ENCODE measurements at regions not wholly inside any gene's neighbourhood (a gene's known extent, or its start where the extent isn't known, plus 50 kb on each side); places are given as distances from the start of the nearest gene placed in this dataset.

DNA sequence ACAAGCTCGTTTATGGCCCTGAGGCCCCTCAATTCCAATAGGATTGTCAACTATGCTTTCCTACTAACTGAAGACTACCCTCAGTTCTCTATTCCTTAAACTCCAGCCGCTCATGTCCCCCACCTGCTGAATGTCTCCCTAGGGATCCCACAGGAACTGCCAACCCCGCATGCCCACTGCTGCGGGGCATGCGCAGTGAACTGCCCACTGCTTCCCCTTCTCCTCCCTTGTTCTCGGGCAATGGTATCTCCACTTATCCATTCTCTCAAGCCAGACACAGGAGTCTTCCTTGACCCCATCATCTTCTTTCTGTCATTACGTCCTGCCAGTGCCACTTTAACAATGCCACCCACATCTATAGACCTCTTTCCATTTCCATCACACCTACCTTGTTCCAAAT is 90.0 kb downstream of the FGF18 start:
- in situ Hi-C loops (cut with HindIII; ENCODE audit: low pct_unique_long_range_greater_than_20kb, low sequenced_read_pairs), result no loop called here
- DNase-seq (ENCODE audit: low read depth), result no peak

DNA sequence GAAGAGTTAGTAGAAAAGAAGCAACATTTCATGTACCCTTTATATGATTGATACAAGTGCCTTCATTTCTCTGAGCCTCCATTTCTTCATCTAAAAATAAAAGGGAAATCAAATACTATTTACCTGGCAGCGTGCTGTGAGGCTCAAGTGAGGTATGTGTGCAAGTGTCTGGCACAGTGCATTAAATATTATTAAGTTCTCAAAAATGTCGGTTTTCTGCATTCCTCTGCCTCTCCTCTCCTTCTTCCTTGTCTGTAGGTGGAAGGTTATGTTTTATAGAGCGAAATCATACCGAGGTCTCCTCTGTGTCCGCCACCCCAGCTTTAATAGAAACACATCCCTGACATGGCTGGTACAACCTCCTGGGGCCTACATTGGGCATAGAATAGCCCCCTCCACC is 93.0 kb downstream of the FGF18 start:
- in situ Hi-C loops (cut with HindIII; ENCODE audit: low pct_unique_long_range_greater_than_20kb, low sequenced_read_pairs), result no loop called here
- DNase-seq (ENCODE audit: low read depth), result no peak

DNA sequence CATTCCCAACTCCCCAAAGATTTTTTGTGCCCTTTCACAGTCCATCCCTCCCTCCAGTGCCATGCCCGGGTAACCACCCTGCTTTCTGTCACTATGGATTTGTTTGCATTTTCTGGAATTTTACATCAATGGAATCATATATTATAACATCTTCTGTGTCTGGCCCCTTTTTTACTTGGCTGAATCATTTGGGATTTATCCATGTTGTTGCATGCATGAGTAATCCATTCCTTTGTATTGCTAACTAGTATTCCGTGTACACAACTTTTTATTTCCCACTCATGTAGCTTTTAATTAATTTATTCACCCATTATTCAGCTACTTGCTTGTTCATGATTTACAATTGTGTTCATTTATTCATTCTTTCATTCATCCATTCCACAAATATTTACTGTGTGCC is 94.1 kb downstream of the FGF18 start:
- DNase-seq (ENCODE audit: low read depth), result no peak
- in situ Hi-C loops (cut with HindIII; ENCODE audit: low pct_unique_long_range_greater_than_20kb, low sequenced_read_pairs), result no loop called here

DNA sequence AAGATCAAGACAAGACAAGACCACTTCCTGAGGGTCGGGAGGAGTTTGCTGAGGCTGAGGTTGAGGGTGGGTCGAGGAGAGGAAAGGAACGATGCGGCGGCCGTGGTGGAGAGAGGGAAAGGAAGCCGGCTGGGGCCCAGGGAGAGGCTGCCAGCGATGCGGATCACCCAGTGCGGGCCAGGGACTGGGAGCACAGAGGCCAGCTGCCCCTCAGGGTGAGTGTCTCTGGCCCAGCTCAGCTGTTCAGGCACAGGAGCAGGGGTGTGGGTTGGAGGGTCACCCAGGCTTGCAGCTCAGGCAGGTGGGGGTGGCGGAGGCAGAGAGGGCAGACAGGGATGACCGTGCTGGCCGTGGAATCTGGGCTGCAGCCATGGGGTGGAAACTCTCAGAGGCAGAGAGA is 99.5 kb downstream of the FGF18 start:
- in situ Hi-C loops (cut with HindIII; ENCODE audit: low pct_unique_long_range_greater_than_20kb, low sequenced_read_pairs), result no loop called here
- DNase-seq (ENCODE audit: low read depth), result no peak

DNA sequence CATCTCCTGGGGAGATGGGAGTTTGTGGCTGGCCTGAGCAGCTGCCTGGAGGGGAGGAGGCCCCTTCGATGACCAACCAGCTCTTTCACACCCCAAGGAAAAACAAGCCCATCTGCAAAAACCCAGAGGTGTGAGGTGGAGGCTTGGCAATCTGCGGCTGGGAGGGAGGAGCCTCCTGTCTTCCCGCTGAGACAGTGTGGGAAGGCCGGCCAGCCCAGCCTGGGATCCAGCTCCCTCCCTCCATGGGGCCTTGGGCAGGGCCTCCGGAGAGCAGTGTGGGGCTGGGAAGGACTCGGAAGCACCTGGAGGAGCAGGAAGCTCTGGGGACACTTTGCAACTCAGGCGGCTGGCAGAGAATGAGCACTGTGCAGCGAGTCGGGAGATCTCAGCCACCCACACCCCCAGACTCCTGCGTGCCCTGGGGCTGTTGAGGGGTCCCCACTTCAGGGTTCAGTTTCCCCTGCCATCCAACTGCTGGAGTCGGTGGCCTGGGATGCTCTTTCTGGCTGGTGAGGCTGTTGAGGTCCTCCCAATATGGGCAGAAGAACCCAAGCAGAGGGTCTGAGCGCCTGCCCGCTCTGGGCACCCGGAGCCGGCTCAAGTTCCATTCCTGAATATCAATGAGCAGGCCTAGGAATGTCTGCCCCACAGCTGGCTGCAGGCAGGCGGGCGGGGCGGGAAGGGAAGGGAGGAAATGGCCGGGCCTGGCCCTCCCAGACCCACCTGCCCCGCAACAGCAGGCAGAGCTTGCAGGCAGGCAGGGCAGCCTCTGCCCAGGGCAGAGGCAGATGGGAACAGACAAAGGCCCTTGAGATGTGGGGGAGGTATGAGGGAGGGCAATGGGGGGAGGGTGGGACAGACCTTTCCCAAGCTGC is 101.1 kb downstream of the FGF18 start:
- in situ Hi-C loops (cut with HindIII; ENCODE audit: low pct_unique_long_range_greater_than_20kb, low sequenced_read_pairs), result no loop called here
- DNase-seq (ENCODE audit: low read depth), result peak; percentile 23

DNA sequence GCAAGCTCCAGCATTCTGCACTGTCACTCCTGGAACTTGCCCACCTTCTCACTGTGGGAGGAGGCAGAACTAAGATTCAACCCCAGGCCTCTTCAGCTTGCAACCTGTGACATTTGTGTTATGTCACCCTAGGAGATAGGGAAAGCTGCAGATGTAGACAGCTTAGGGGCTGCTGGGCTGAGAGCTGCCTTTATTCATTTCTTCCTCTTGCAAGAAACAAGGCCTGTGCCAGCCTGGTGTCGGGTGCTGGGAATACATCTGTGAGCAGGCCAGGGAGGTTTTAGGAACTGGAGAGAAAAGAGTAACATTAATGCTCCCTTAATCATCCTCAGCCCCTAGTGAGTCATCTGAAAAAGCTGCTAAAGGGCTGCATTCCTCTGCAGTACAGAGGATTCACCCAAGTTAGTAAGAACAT is 101.8 kb downstream of the FGF18 start:
- peak; percentile 78 for DNase-seq (ENCODE audit: low read depth)
- in situ Hi-C loops (cut with HindIII; ENCODE audit: low pct_unique_long_range_greater_than_20kb, low sequenced_read_pairs), result no loop called here

- DNase-seq (ENCODE audit: low read depth), result no peak
- in situ Hi-C loops (cut with HindIII; ENCODE audit: low pct_unique_long_range_greater_than_20kb, low sequenced_read_pairs), result no loop called here
These were observed 102.2 kb downstream of the FGF18 start for GRCh38 chr5:171521679-171522078.

- in situ Hi-C loops (cut with HindIII; ENCODE audit: low pct_unique_long_range_greater_than_20kb, low sequenced_read_pairs), result no loop called here
- no peak for DNase-seq (ENCODE audit: low read depth)
These were observed 104.3 kb downstream of the FGF18 start for GRCh38 chr5:171523781-171524180.

GRCh38 chr5:171524466-171524865 is 105.0 kb downstream of the FGF18 start:
- in situ Hi-C loops (cut with HindIII; ENCODE audit: low pct_unique_long_range_greater_than_20kb, low sequenced_read_pairs), result no loop called here
- no peak for DNase-seq (ENCODE audit: low read depth)

- DNase-seq (ENCODE audit: low read depth), result no peak
- in situ Hi-C loops (cut with HindIII; ENCODE audit: low pct_unique_long_range_greater_than_20kb, low sequenced_read_pairs), result no loop called here
These were observed 105.6 kb downstream of the FGF18 start for GRCh38 chr5:171525085-171525484.

DNA sequence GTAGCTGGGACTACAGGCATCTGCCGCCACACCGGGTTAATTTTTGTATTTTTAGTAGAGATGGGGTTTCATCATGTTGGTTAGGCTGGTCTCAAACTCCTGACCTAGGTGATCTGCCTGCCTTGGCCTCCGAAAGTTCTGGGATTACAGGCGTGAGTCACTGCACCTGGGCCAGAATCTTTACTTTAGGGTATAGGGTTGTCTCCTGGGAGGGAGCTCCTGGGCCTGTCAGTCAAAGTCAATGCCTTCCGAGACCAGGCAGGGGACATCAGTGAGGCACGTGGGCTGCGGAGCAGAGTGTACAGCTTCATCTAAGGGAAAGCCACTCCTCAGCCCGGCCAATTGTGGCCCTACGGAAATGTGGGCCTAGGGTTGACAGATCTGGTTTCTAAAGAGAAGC is 108.6 kb downstream of the FGF18 start:
- in situ Hi-C loops (cut with HindIII; ENCODE audit: low pct_unique_long_range_greater_than_20kb, low sequenced_read_pairs), result no loop called here
- DNase-seq (ENCODE audit: low read depth), result no peak

DNA sequence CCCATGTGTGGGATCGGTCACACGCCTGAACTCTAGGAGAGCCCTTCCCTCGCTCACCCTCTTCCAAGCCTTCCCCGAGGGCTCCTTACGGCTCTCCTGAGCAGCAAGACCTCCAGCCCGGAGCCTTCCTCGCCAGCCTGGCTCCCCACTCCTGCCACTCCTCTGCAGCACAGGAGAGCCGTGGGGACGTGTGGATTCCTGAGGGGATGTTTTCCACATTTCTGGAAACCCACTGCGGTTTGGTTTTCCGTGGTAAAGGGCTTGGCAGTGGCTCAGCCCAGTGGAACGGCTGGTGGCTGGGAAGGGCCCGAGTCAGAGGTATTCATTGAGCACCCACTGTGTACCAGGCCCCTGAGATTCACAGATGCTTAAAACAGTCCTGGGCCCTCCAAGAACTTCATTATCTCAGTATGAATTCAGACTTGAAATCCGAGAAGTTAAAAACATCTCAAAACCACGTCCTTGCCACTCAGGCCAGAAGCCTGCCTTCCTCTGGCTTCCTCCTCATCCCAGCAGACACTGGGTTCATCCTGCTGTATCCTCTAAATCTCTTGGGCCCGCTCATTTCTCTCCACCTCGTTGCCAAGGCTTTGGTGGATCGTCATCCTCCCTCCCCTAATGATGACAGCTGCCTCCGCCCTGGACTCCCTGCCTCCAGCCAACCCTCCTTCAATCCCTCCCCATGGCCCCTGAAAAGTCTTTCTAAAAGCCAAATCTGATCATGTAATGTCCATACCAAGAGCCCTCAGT is 109.6 kb downstream of the FGF18 start:
- in situ Hi-C loops (cut with HindIII; ENCODE audit: low pct_unique_long_range_greater_than_20kb, low sequenced_read_pairs), result no loop called here
- DNase-seq (ENCODE audit: low read depth), result no peak

DNA sequence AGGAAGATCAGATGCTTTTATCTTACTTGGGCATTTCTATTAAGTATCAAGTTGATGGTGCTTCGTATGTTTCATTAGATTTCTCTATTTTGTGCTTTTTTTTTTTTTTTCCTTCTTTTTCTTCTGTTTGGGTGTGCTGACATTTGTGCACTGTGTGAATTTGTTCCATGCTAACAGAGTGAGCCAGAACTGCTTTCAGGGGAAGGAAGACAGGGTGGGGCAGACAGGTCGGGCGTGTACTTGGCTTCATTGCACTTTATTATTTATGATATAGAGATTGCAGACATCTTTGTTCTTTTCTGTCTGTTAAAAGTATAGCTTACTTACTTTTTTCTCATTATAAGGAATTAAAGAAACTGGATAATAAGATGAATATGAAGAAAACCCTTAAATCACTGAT is 112.2 kb downstream of the FGF18 start:
- in situ Hi-C loops (cut with HindIII; ENCODE audit: low pct_unique_long_range_greater_than_20kb, low sequenced_read_pairs), result no loop called here
- no peak for DNase-seq (ENCODE audit: low read depth)

DNA sequence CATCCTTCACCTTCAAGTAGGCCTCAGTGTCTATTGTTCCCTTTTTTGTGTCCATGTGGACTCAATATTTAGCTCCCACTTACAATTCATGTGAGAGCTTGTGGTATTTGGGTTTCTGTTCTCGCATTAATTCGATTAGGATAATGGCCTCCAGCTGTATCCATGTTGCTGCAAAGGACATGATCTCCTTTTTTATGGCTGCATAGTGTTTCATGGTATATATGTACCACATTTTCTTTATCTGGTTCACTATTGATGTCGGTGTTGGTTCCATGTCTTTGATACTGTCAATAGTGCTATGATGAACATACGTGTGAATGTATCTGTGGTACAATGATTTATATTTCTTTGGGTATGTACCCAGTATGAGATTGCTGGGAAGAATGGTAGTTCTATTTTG is 113.7 kb downstream of the FGF18 start:
- in situ Hi-C loops (cut with HindIII; ENCODE audit: low pct_unique_long_range_greater_than_20kb, low sequenced_read_pairs), result no loop called here
- no peak for DNase-seq (ENCODE audit: low read depth)

DNA sequence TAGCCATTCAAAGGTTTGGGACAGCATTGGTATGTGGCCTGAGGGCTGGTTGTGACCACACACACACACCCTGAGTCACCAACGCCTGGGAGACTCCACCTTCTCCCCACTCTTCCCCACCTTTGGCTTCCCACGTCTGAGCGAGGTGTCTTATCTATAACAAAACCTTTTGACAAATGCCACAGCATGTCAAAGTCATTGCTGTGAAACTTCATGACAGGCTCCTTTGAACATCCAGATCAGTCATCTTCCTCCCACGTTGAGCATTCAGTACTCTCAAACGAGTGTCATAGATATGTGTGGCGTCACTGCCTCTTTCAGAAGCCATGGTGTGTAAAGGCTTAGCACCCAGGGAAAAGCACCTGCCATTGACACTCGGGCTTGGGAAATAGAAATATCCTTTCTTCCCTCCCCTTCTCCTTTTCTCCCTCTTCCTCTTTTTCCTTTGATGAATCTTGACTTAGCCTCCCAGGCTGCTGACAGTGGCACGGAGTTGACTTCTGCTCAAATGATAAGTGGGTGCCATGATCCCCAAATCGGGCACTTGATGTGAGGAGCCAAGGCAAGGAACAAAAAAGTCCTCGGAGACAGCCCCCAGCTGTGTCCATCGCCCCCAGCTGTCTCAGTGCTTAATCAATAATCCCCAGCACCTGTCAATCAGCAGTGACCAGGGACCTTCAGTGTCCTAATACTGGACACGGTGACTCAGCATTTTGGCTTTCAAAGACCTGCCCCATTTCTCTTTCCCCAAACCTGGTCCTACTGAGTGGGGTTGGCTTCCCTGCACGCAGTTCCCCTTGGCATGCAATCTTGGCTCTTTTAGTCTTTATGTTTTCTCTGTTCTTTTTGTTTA is 114.8 kb downstream of the FGF18 start:
- in situ Hi-C loops (cut with HindIII; ENCODE audit: low pct_unique_long_range_greater_than_20kb, low sequenced_read_pairs), result no loop called here
- no peak for DNase-seq (ENCODE audit: low read depth)

DNA sequence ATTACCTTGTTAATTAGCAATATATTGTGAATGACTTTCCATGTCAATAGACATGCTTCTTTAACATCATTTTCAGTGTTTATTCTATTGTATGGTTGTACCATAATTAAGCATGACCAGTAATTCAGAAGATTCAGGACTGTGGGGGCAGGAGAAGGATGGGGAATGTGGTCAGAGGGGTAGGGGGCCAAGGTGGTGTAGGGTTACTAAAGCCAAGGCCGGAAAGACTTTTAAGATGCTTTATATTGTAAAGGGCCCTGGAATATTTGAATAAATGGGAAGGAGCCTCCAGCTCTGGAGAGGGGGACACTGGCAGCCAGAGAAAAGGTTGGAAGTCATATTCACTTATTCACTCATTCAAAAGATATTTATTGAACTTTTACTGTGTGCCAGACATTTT is 115.7 kb downstream of the FGF18 start:
- no peak for DNase-seq (ENCODE audit: low read depth)

GRCh38 chr5:171537070-171537849 is 117.8 kb downstream of the FGF18 start:
- no peak for DNase-seq (ENCODE audit: low read depth)

More for the DNA sequence above, 115.7 kb downstream of the FGF18 start:
- in situ Hi-C loops (cut with HindIII; ENCODE audit: low pct_unique_long_range_greater_than_20kb, low sequenced_read_pairs), result no loop called here

DNA sequence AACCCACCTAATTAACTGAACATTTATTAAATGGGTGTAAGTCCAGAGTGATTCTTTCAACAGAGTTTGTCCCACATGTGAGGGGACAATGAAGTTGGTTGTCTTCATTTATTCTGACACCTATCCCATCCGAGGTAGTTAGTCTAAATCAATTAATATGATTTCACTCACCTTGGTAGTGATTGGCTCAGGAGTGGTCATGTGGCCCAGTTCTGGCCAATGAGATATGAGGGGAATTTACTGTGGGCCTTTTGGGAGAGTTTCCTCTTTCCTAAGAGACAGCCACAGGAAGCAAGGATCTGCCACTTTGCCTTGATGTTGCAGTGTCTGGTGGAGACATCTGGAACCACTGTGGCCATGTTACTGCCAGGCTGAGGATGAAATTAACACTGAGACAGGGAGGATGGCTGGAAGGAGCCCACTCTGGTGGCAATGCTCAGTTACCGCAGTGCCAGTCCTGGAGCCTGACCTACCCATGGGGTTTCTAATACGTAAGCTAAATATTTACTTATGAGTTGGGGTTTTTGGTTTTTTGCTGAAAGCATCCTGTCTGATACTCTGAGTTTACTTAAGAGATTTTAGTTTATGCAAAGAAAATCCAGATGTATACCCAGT is 118.6 kb downstream of the FGF18 start:
- DNase-seq (ENCODE audit: low read depth), result no peak
- in situ Hi-C loops (cut with HindIII; ENCODE audit: low pct_unique_long_range_greater_than_20kb, low sequenced_read_pairs), result no loop called here

More at GRCh38 chr5:171537070-171537849, 117.8 kb downstream of the FGF18 start:
- in situ Hi-C loops (cut with HindIII; ENCODE audit: low pct_unique_long_range_greater_than_20kb, low sequenced_read_pairs), result no loop called here

Data from Caki2 (cell line).